AG09319 (cell line): ENCODE measurements at regions not wholly inside any gene's neighbourhood (a gene's known extent, or its start where the extent isn't known, plus 50 kb on each side); places are given as distances from the start of the nearest gene placed in this dataset.
"Not testable (repeated sequence)": the region's sequence is repeated elsewhere in the genome, so short reads cannot be mapped to it uniquely, and the experiment has no call there.

Source experiments
- DNase-seq: peaks from one replicate; pipeline ENCODE4 v3.0.0-alpha.2; 2010; ENCODE audit warnings: low read depth; ENCODE audit errors: extremely low read depth
- CTCF ChIP-seq: IDR thresholded peaks from 2 replicates; pipeline ENCODE4 v1.5.1; 2011; ENCODE audit warnings: low read depth, mild to moderate bottlenecking, inconsistent platforms, low read length, moderate library complexity

GRCh38 chr2:180255981-180256380 lies 248.9 kb upstream of the CWC22 start:
- no peak for DNase-seq
- no peak for TF ChIP-seq CTCF

- DNase-seq, result no peak
- no peak for TF ChIP-seq CTCF
Observed at GRCh38 chr2:180254872-180255271, 247.8 kb upstream of the CWC22 start.

GRCh38 chr2:180247658-180248057 lies 240.6 kb upstream of the CWC22 start:
- TF ChIP-seq CTCF, result no peak
- no peak for DNase-seq

- no peak for TF ChIP-seq CTCF
- DNase-seq, result no peak
Observed at GRCh38 chr2:180246268-180246667, 239.2 kb upstream of the CWC22 start.

- no peak for DNase-seq
- peak; percentile 37 for TF ChIP-seq CTCF
Observed at GRCh38 chr2:180240774-180241173, 233.7 kb upstream of the CWC22 start.

- TF ChIP-seq CTCF, result no peak
Observed at GRCh38 chr2:180238729-180239128, 231.6 kb upstream of the CWC22 start.

GRCh38 chr2:180236061-180236460 lies 229.0 kb upstream of the CWC22 start:
- peak; percentile 16 for DNase-seq

More at GRCh38 chr2:180238729-180239128, 231.6 kb upstream of the CWC22 start:
- no peak for DNase-seq

GRCh38 chr2:180235506-180235905 lies 228.4 kb upstream of the CWC22 start:
- not testable (repeated sequence) for DNase-seq

GRCh38 chr2:180234991-180235390 lies 227.9 kb upstream of the CWC22 start:
- not testable (repeated sequence) for DNase-seq
